K562 (cell line): ENCODE measurements at regions not wholly inside any gene's neighbourhood (a gene's known extent, or its start where the extent isn't known, plus 50 kb on each side); places are given as distances from the start of the nearest gene placed in this dataset.
"Not testable (repeated sequence)": the region's sequence is repeated elsewhere in the genome, so short reads cannot be mapped to it uniquely, and the experiment has no call there.

Source experiments
- ATAC-seq: fragments of 200-7000 bp; cut with Tn5 transposase; 3 replicates; pipeline ENCODE4 v1.9.1; 2020; ENCODE audit warnings: moderate library complexity
- BruUV-seq: library from RNA; stranded (reverse); fragments of 400-500 nt; replicated peaks from 2 replicates; lab custom pipeline; 2021; lab: Mats Ljungman, UMichigan
- CTCF ChIA-PET: fragments of 300-600 bp; formaldehyde crosslinking; extraction: SDS; loops from one replicate; lab custom pipeline; 2021; ENCODE audit warnings: low intra/inter-chr PET ratio; lab: Yijun Ruan, JAX
- POLR2A ChIA-PET: fragments of 300-600, 350-650 bp; sonication (Branson Sonifier 250); formaldehyde crosslinking; extraction: SDS; loops from one replicate; lab custom pipeline; 2021; ENCODE audit warnings: antibody characterized with exemption, inconsistent platforms; lab: Yijun Ruan, JAX
- DNase-seq, 4 experiments: peaks; one replicate each; pipeline versions ENCODE4 v3.0.0 to v3.0.0-alpha.2; 2011 to 2018; ENCODE audit warnings: low spot score in 3 of 4, mixed read lengths in 3 of 4; ENCODE audit errors: extremely low read depth in 1 of 4
- FAIRE-seq: peaks from 2 replicates; lab custom pipeline; 2011; peaks lifted over from hg19 to GRCh38; lab: Jason Lieb, UNC
- H2AFZ ChIP-seq: 2 replicates; pipeline ENCODE4 v1.6.0; 2011; ENCODE audit warnings: low read depth, low read length, control low read depth, inconsistent platforms
- H3K27ac ChIP-seq: fragments of 200-600 bp; 3 replicates; pipeline ENCODE4 v1.8.0; 2011; ENCODE audit warnings: low read depth, mild to moderate bottlenecking, control low read depth, inconsistent platforms, low read length, moderate library complexity, mixed read lengths; ENCODE audit errors: extremely low read depth
- H3K27me3 ChIP-seq, 2 experiments: fragments of 300-600 bp in 1 of 2; 2 replicates in 1 of 2; 3 replicates in 1 of 2; pipeline versions ENCODE4 v1.6.0 to v1.8.0; 2011; ENCODE audit warnings: inconsistent platforms in 2 of 2, low read length in 2 of 2, mild to moderate bottlenecking in 1 of 2, mixed read lengths in 1 of 2, moderate library complexity in 1 of 2; ENCODE audit not compliant: control insufficient read depth in 2 of 2, insufficient read depth in 2 of 2
- H3K36me3 ChIP-seq: fragments of 300-600 bp; 3 replicates; pipeline ENCODE4 v1.8.0; 2011; ENCODE audit warnings: mild to moderate bottlenecking, low read length, inconsistent platforms; ENCODE audit not compliant: control insufficient read depth, insufficient read depth
- H3K4me1 ChIP-seq, 2 experiments: fragments of 200-600 bp in 1 of 2; replicated peaks in 1 of 2; 2 replicates in 1 of 2; 3 replicates in 1 of 2; pipeline versions ENCODE4 v1.5.1 to v1.8.0; 2011; ENCODE audit warnings: inconsistent platforms in 2 of 2, low read length in 2 of 2, mild to moderate bottlenecking in 1 of 2, mixed read lengths in 1 of 2, moderate library complexity in 1 of 2; ENCODE audit not compliant: control insufficient read depth in 2 of 2, insufficient read depth in 2 of 2
- H3K4me2 ChIP-seq: 2 replicates; pipeline ENCODE4 v1.6.1; 2011; ENCODE audit warnings: low read length, control low read depth, inconsistent platforms, mixed read lengths; ENCODE audit not compliant: insufficient read depth
- H3K4me3 ChIP-seq: fragments of 200-600 bp; sonication (generic), shearing (Covaris generic); 2 replicates; pipeline ENCODE4 v1.5.1; 2016; ENCODE audit warnings: control low read depth, inconsistent platforms
- H3K79me2 ChIP-seq: fragments of 200-600 bp; 3 replicates; pipeline ENCODE4 v1.8.0; 2011; ENCODE audit warnings: low read length, inconsistent platforms; ENCODE audit not compliant: control insufficient read depth, insufficient read depth
- H3K9ac ChIP-seq, 2 experiments: 2 replicates each; pipeline versions ENCODE4 v1.6.0 to v1.6.1; 2011; ENCODE audit warnings: low read depth in 2 of 2, low read length in 2 of 2, control low read depth in 1 of 2, inconsistent platforms in 1 of 2, mild to moderate bottlenecking in 1 of 2, mixed read lengths in 1 of 2; ENCODE audit not compliant: insufficient read depth in 1 of 2
- H3K9me1 ChIP-seq: one replicate; pipeline ENCODE4 v1.6.0; 2011; ENCODE audit warnings: inconsistent platforms, mild to moderate bottlenecking, low read length, moderate library complexity; ENCODE audit not compliant: control insufficient read depth, insufficient read depth
- H3K9me3 ChIP-seq: replicated peaks from 2 replicates; pipeline ENCODE4 v1.5.1; 2011; ENCODE audit warnings: low read depth, low read length, inconsistent platforms; ENCODE audit not compliant: control insufficient read depth, insufficient read depth
- H4K20me1 ChIP-seq: replicated peaks from 2 replicates; pipeline ENCODE4 v1.6.1; 2011; ENCODE audit warnings: low read length, inconsistent platforms, mixed read lengths; ENCODE audit not compliant: control insufficient read depth, insufficient read depth
- WGBS: fragments of 100-300 bp; shearing (Covaris generic); methylation state at CpG from one replicate; pipeline ENCODE4 v1.1.6; 2016; ENCODE audit warnings: low coverage, mixed read lengths; ENCODE audit not compliant: insufficient coverage; ENCODE audit errors: missing lambda C conversion rate; 5-methylcytosine and 5-hydroxymethylcytosine counted together
- in situ Hi-C: fragments of 300-500 bp; cut with MboI; formaldehyde crosslinking; loops from 4 replicates; pipeline ENCODE4 v1.15.0; 2018; ENCODE audit warnings: inconsistent platforms, mixed read lengths
- intact Hi-C: fragments of 100-400 bp; cut with micrococcal nuclease; formaldehyde crosslinking; loops from 2 replicates; pipeline ENCODE4 v1.14.2; 2022

DNA sequence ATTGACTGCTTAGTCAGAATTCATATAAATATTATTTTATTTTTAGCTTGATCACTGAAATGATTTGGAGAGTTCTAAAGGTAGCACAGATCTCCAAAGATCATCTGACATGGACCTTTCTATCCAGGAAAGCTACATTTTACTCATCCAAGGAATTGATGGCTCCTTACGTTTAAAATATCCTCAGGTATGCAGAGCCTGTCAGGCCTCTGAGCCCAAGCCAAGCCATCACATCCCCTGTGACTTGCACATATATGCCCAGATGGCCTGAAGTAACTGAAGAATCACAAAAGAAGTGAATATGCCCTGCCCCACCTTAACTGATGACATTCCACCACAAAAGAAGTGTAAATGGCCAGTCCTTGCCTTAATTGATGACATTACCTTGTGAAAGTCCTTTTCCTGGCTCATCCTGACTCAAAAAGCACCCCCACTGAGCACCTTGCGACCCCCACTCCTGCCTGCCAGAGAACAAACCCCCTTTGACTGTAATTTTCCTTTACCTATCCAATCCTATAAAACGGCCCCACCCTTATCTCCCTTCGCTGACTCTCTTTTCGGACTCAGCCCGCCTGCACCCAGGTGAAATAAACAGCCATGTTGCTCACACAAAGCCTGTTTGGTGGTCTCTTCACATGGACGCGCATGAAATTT is 411.6 kb upstream of the RORB start:
- DNase-seq, POLR2A ChIA-PET, in situ Hi-C loops, intact Hi-C loops, H3K36me3 ChIP-seq, H3K9ac ChIP-seq, H3K4me3 ChIP-seq, BruUV-seq, ATAC-seq, H3K79me2 ChIP-seq, CTCF ChIA-PET, FAIRE-seq, H2AFZ ChIP-seq, H3K4me2 ChIP-seq, H4K20me1 ChIP-seq, H3K4me1 ChIP-seq, H3K9me3 ChIP-seq, H3K27me3 ChIP-seq, H3K9me1 ChIP-seq, H3K27ac ChIP-seq: not testable (repeated sequence)
- 0% methylated on average over 1 of the region's 8 CpGs for WGBS

DNA sequence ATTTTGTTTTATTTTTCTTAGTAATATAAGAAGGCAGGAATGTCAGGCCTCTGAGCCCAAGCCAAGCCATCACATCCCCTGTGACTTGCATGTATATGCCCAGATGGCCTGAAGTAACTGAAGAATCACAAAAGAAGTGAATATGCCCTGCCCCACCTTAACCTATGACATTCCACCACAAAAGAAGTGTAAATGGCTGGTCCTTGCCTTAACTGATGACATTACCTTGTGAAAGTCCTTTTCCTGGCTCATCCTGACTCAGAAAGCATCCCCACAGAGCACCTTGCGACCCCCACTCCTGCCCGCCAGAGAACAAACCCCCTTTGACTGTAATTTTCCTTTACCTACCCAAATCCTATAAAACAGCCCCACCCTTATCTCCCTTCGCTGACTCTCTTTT is 406.2 kb upstream of the RORB start:
- H2AFZ ChIP-seq, H3K9me1 ChIP-seq, ATAC-seq, H3K4me2 ChIP-seq, H4K20me1 ChIP-seq, H3K27ac ChIP-seq, H3K4me1 ChIP-seq, H3K9me3 ChIP-seq, in situ Hi-C loops, DNase-seq, H3K27me3 ChIP-seq, CTCF ChIA-PET, POLR2A ChIA-PET, FAIRE-seq, BruUV-seq, intact Hi-C loops, H3K36me3 ChIP-seq, H3K4me3 ChIP-seq, H3K9ac ChIP-seq, H3K79me2 ChIP-seq: not testable (repeated sequence)
- WGBS, result 14% methylated on average over 2 of the region's 3 CpGs
